ENCODE measurements at regions not wholly inside any gene's neighbourhood (a gene's known extent, or its start where the extent isn't known, plus 50 kb on each side); places are given as distances from the start of the nearest gene placed in this dataset.

DNA sequence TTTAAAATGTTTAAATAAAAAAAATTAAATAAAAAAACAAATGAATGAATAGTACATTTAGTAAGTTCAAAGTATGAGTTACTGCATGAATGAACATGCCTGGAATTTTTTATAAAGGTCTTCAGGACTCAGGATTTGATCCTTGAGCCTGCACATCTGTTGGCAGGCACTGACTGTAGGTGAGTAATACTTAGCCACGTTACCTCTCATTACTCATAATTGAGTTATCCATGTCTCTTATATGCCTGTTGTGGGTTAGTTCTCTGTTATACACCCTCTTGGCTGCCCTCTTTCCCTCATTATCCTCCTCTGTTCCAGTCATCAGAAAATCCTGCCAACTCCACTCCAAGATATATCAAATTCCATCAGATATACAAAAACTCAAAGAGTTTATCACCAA lies 276.0 kb downstream of the FBXW7 start:
- Histone ChIP-seq H3K36me3 (no peaks in the 10 kb centered on the region), H3K27me3 (no peaks in the 10 kb centered on the region), H3K4me3 (no peak overlapping the region), H3K9me3 (no peaks in the 10 kb centered on the region), H3K27ac (no peak overlapping the region), H3K4me1 (peaks cover 23% of the 10 kb centered on the region)
- intact Hi-C loops (cut with DNase I) = no loop called here
- DNase-seq (ENCODE audit: extremely low spot score in 2 of 2) = no peak
- TF ChIP-seq POLR2AphosphoS5 (IDR thresholded peaks at IDR 0.05; ENCODE audit: insufficient read depth in 1 of 2, low read depth in 1 of 2) = peak in 1 of 2 donors; percentile 29
- TF ChIP-seq POLR2A (IDR thresholded peaks at IDR 0.05) = no peak
- TF ChIP-seq, protein P1, sequence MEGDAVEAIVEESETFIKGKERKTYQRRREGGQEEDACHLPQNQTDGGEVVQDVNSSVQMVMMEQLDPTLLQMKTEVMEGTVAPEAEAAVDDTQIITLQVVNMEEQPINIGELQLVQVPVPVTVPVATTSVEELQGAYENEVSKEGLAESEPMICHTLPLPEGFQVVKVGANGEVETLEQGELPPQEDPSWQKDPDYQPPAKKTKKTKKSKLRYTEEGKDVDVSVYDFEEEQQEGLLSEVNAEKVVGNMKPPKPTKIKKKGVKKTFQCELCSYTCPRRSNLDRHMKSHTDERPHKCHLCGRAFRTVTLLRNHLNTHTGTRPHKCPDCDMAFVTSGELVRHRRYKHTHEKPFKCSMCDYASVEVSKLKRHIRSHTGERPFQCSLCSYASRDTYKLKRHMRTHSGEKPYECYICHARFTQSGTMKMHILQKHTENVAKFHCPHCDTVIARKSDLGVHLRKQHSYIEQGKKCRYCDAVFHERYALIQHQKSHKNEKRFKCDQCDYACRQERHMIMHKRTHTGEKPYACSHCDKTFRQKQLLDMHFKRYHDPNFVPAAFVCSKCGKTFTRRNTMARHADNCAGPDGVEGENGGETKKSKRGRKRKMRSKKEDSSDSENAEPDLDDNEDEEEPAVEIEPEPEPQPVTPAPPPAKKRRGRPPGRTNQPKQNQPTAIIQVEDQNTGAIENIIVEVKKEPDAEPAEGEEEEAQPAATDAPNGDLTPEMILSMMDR (IDR thresholded peaks at IDR 0.05) = no peak

DNA sequence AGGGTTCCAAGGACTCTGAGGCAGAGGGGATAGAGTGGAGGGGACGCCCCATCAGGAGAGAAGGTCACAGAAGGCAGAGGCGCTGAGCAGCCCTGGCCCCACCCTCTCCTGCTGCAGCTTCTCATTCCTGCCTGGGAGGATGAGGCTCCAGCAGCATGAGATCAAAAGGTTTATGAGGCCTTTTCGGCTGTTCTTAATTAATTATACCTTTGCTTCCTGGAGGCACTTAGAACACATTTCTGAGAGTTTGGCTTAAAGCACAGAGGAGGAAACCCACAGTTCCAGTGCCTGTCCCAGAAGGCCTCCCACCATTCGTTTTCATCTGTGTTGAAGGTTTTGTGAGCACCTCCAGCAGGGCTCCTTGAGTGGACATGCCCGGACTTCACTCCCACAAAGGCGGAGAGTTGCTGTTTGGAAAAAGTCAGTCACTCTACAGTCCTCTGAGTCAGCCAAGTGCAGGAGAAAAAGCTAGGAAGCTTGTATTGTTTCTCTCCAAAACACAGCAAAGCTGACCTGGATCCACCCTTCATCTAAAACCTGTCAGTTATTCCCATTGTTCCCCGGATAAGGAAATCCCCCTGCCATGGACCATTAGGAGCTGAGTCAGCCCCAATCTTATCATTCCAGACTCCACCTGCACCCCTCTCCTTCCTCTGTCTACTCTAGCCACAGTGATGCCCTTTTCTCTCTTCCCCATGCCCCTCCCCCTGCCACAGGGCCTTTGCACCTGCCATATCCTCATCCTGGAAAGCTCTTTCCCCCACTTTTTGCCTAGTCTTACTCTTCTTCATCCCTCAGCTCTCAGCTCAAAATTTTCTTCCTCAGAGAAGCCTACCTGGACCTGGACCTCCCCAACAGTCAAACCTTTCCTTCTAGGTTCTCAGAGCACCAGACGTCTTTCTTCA lies 276.8 kb downstream of the FBXW7 start:
- Histone ChIP-seq H3K27ac (peak overlapping the region; percentile 10), H3K36me3 (no peaks in the 10 kb centered on the region), H3K9me3 (no peaks in the 10 kb centered on the region), H3K4me1 (peaks cover 19% of the 10 kb centered on the region), H3K4me3 (no peak overlapping the region), H3K27me3 (no peaks in the 10 kb centered on the region)
- intact Hi-C loops (cut with DNase I) = no loop called here
- DNase-seq (ENCODE audit: extremely low spot score in 2 of 2) = no peak
- TF ChIP-seq POLR2A (IDR thresholded peaks at IDR 0.05) (no peak), POLR2AphosphoS5 (IDR thresholded peaks at IDR 0.05; ENCODE audit: insufficient read depth in 1 of 2, low read depth in 1 of 2) (peak in 1 of 2 donors; percentile 42)

DNA sequence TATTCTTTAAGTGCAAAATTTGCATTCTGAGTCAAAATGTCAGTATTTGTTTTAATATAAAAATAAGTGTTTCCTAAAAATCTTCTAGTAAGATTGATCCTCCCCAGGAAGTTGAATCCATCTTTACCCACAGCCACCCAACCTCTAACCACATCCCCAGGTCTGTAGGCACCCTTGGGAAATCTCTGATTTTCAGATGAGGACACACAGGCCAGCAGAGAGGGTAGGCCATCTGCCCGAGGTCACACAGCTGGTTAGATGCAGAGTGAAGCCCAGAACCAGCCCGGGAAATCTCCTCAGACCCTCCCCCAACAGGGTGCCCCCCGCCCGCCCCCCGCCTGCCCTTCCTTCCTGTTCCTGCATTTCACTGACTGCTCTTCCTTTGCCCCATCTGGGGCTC lies 277.5 kb downstream of the FBXW7 start:
- TF ChIP-seq POLR2A (IDR thresholded peaks at IDR 0.05) (no peak), POLR2AphosphoS5 (IDR thresholded peaks at IDR 0.05; ENCODE audit: insufficient read depth in 1 of 2, low read depth in 1 of 2) (no peak)
- TF ChIP-seq, protein P1 (IDR thresholded peaks at IDR 0.05) = no peak
- Histone ChIP-seq H3K27ac (peak overlapping the region; percentile 10), H3K4me1 (peaks cover 19% of the 10 kb centered on the region), H3K27me3 (no peaks in the 10 kb centered on the region), H3K4me3 (no peak overlapping the region), H3K9me3 (no peaks in the 10 kb centered on the region), H3K36me3 (no peaks in the 10 kb centered on the region)
- no peak for DNase-seq (ENCODE audit: extremely low spot score in 2 of 2)
- intact Hi-C loops (cut with DNase I) = no loop called here

DNA sequence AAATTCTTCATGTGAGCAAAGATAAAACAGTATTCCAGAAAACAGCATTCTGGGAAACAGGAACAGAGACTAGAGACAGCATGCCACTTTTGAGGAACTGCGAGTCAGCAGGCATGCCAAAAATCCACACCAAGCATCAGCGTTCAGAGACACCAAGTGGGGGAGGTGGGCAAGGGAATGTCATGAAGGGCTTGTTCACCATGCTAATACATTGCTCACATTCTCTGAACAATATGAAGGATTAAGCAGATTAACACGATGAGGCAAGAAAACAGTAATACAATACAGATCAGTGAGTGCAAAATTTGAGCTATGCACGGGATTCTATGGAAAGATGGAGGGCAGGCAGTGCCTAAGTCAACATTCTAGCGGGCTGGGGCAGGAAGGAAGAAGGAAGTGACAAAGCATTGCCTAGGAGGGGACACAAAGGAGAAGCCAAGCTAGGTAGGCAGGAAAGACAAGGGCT lies 278.3 kb downstream of the FBXW7 start:
- H3K27me3 ChIP-seq = no peaks in the 10 kb centered on the region
- H3K27ac ChIP-seq = no peak overlapping the region
- H3K9me3 ChIP-seq = no peaks in the 10 kb centered on the region
- no peak for DNase-seq (ENCODE audit: extremely low spot score in 2 of 2)
- no peaks in the 10 kb centered on the region for H3K36me3 ChIP-seq
- intact Hi-C loops (cut with DNase I) = no loop called here
- H3K4me3 ChIP-seq = no peak overlapping the region
- H3K4me1 ChIP-seq = peaks cover 19% of the 10 kb centered on the region
- no peak for TF ChIP-seq POLR2AphosphoS5 (IDR thresholded peaks at IDR 0.05; ENCODE audit: insufficient read depth in 1 of 2, low read depth in 1 of 2)
- TF ChIP-seq, protein P1 (IDR thresholded peaks at IDR 0.05) = no peak
- no peak for TF ChIP-seq POLR2A (IDR thresholded peaks at IDR 0.05)

DNA sequence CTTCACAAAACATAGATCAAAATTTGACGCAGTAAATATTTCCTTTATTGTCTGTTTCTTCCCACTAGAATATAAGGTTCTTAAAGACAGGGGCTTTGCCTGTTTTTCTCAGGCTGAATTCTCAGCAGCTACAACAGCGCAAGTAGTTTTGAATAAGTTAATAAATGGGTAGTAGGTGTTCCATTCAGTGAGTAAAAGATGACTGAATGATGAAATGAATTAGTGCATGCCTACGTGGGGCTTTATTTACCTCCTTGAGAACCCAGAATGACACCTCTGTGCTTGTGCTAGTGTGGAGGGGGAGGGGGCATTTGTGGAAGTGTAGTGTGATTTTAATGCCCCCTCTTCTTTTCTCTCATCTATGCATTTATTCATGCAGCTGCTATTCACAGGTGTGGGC lies 278.9 kb downstream of the FBXW7 start:
- no peak overlapping the region for H3K27ac ChIP-seq
- TF ChIP-seq POLR2A (IDR thresholded peaks at IDR 0.05) = no peak
- TF ChIP-seq POLR2AphosphoS5 (IDR thresholded peaks at IDR 0.05; ENCODE audit: insufficient read depth in 1 of 2, low read depth in 1 of 2) = no peak
- TF ChIP-seq, protein P1 (IDR thresholded peaks at IDR 0.05) = no peak
- no peak for DNase-seq (ENCODE audit: extremely low spot score in 2 of 2)
- no peaks in the 10 kb centered on the region for H3K36me3 ChIP-seq
- H3K4me3 ChIP-seq = no peak overlapping the region
- H3K9me3 ChIP-seq = no peaks in the 10 kb centered on the region
- no peaks in the 10 kb centered on the region for H3K27me3 ChIP-seq
- intact Hi-C loops (cut with DNase I) = no loop called here
- peaks cover 19% of the 10 kb centered on the region for H3K4me1 ChIP-seq

Data from vagina (tissue), 2 donors.